ENCODE measurements at regions not wholly inside any gene's neighbourhood (a gene's known extent, or its start where the extent isn't known, plus 50 kb on each side); places are given as distances from the start of the nearest gene placed in this dataset.

- TF ChIP-seq CTCF (IDR thresholded peaks at IDR 0.05) = no peak
- TF ChIP-seq POLR2A (IDR thresholded peaks at IDR 0.05) = no peak
Measured at GRCh38 chr3:168417016-168417415, 321.3 kb upstream of the GOLIM4 start.

Measured in ovary (tissue), 3 donors.